GM13976 (cell line): ENCODE measurements at regions not wholly inside any gene's neighbourhood (a gene's known extent, or its start where the extent isn't known, plus 50 kb on each side); places are given as distances from the start of the nearest gene placed in this dataset.

Source experiments
- DNase-seq: peaks from one replicate; pipeline ENCODE4 v3.0.0; 2012; ENCODE audit warnings: low spot score
- in situ Hi-C: fragments of 300-500 bp; cut with MboI; formaldehyde crosslinking; loops from one replicate; pipeline ENCODE4 v1.12.0; 2022; ENCODE audit warnings: low sequenced_read_pairs, mixed read lengths, inconsistent platforms; ENCODE audit not compliant: unreplicated experiment
- TF ChIP-seq, protein P1 (sequence below): IDR thresholded peaks from 2 replicates; pipeline ENCODE4 v1.5.1; 2012; ENCODE audit warnings: borderline replicate concordance, mild to moderate bottlenecking; ENCODE audit not compliant: insufficient read depth; ENCODE audit errors: extremely low read depth, missing control alignments, control extremely low read depth

DNA sequence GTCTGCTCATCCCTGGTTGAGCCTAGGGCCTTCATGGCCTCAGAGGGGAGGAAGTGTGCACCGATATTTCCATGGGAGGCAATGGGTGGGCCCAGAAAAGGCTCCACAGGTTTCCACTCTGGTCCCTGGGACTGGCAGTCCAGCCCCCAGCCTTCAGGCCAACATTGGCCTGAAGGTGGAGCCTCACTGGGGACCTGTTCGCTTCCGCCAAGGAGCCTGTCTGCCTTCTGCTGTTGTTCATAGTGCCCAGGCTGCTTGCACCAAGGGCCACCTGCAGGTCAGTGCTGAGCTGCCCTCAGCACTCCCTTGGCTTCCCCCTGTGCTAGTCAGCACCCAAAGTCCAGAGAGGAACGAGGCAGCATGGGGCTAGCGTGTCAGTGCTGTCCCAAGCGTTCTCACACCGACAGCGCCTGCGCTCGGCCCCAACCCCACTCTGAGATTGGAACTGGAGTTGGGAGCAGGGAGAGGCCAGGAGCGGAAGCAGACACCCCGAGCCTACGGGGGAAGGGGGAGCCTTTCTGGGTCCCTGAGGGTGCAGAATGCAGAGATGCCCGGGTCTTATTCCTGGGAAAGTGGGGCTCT lies 720.7 kb downstream of the PCDH18 start:
- in situ Hi-C loops, result no loop called here
- DNase-seq, result no peak
- TF ChIP-seq, protein P1, sequence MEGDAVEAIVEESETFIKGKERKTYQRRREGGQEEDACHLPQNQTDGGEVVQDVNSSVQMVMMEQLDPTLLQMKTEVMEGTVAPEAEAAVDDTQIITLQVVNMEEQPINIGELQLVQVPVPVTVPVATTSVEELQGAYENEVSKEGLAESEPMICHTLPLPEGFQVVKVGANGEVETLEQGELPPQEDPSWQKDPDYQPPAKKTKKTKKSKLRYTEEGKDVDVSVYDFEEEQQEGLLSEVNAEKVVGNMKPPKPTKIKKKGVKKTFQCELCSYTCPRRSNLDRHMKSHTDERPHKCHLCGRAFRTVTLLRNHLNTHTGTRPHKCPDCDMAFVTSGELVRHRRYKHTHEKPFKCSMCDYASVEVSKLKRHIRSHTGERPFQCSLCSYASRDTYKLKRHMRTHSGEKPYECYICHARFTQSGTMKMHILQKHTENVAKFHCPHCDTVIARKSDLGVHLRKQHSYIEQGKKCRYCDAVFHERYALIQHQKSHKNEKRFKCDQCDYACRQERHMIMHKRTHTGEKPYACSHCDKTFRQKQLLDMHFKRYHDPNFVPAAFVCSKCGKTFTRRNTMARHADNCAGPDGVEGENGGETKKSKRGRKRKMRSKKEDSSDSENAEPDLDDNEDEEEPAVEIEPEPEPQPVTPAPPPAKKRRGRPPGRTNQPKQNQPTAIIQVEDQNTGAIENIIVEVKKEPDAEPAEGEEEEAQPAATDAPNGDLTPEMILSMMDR, result no peak

DNA sequence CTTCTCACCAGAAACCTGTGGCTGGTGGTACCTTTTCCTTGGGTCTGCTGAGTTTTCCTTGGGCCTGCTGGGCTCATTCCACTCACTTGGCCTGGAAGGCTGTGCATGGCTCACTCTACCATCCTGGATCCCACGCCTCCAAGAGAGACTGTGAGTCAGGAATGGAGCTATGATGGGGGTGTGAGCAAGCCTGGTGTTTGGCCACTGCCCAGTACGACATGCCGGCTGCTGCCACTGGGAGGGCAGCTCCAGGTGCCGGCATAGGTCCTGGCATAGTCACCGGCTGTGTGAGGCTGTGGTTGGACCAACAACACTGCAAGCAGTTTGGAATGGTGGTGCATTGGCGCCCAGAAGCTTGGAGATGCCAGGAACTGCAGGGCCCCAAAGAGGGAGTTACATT lies 721.7 kb downstream of the PCDH18 start:
- in situ Hi-C loops, result no loop called here

DNA sequence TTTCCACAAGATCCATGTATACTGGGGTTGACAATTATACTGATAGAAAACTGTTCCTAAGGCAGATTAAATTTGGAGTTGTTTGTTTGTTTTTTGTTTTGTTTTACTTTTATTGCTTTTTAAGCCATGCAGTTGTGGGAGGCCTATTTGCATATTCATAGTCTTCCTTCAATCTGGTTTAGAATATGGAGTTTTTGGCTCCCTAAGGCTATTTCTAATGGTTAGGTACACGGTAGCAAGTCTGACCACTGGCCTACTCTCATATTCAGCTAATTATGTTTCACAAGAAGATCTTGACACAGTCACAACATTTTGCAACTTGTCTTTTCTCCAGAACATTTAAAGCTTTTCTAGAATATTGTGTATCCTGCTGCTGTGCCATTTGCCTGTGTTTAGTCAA lies 725.5 kb downstream of the PCDH18 start:
- no peak for DNase-seq
- in situ Hi-C loops, result no loop called here
- TF ChIP-seq, protein P1, result no peak

More for the DNA sequence above, 721.7 kb downstream of the PCDH18 start:
- DNase-seq, result no peak
- TF ChIP-seq, protein P1, result no peak

- in situ Hi-C loops, result no loop called here
These were observed 726.7 kb downstream of the PCDH18 start for GRCh38 chr4:136805617-136806016.

DNA sequence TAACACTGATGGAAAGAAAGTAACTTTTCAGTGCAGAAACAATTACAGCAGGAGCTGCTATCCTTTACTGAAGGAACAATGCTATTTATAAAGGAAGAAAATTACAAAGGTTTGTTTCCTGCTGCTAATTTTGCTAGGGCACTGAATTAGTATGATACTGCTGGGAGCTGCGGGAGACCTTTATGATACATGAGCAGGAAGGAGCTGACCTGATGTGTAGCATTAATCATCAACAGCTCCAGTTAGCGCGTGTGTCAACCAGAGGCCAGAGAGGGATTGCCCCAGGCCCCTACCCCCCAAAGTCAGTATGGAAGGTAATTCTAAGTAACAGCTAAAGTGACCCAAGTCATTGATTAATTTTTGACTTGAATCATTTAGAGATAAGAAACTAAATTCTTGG lies 728.9 kb downstream of the PCDH18 start:
- in situ Hi-C loops, result no loop called here
- no peak for DNase-seq
- TF ChIP-seq, protein P1, result no peak

More at GRCh38 chr4:136805617-136806016, 726.7 kb downstream of the PCDH18 start:
- TF ChIP-seq, protein P1, result no peak
- no peak for DNase-seq

DNA sequence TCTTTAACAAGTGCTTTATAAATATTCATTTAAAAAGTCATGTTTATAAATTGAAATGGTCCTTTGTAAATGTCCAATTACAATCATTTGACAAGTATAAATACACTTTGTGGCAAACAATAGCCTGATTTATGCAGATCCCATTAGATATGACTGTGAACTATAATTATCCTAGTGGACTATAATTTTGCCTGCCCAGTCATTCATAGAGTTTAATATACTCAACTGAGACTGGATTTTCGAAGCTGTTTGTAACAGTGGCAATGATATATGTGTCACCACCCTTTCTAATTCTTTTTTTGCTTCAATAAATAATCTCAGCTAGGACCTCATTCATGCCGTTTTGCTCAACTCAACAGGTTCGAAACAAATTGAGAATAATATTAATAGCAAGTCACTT lies 732.0 kb downstream of the PCDH18 start:
- TF ChIP-seq, protein P1, result no peak
- in situ Hi-C loops, result no loop called here
- no peak for DNase-seq

- DNase-seq, result no peak
- TF ChIP-seq, protein P1, result no peak
- in situ Hi-C loops, result no loop called here
These were observed 735.3 kb downstream of the PCDH18 start for GRCh38 chr4:136796953-136797352.
